AG04450 (cell line): ENCODE measurements at regions not wholly inside any gene's neighbourhood (a gene's known extent, or its start where the extent isn't known, plus 50 kb on each side); places are given as distances from the start of the nearest gene placed in this dataset.

ENCODE experiments used
- CTCF ChIA-PET: fragments of 300-600, 350-600 bp; formaldehyde crosslinking; extraction: SDS; loops from one replicate; lab custom pipeline; 2022; ENCODE audit warnings: antibody characterized with exemption, inconsistent platforms; lab: Charles Lee
- POLR2A ChIA-PET: fragments of 350-600 bp; formaldehyde crosslinking; extraction: SDS; loops from one replicate; lab custom pipeline; 2021; ENCODE audit warnings: antibody characterized with exemption, inconsistent platforms; lab: Yijun Ruan, JAX
- DNase-seq: peaks from one replicate; pipeline ENCODE4 v3.0.0-alpha.2; 2011; ENCODE audit warnings: low read depth, low spot score
- H3K27ac ChIP-seq: one replicate; pipeline ENCODE4 v1.5.1; 2012; ENCODE audit warnings: low read depth, low read length, control low read depth
- H3K27me3 ChIP-seq: one replicate; pipeline ENCODE4 v1.6.0; 2012; ENCODE audit warnings: low read length; ENCODE audit not compliant: control insufficient read depth, insufficient read depth
- H3K4me3 ChIP-seq: 2 replicates; pipeline ENCODE4 v1.5.1; 2011; ENCODE audit warnings: mild to moderate bottlenecking, low read depth, low read length, control low read depth
- H3K9me3 ChIP-seq: 2 replicates; pipeline ENCODE4 v1.5.1; 2012; ENCODE audit warnings: low read length; ENCODE audit not compliant: control insufficient read depth, insufficient read depth
- TF ChIP-seq, protein P1 (sequence below): IDR thresholded peaks from 2 replicates; pipeline ENCODE4 v1.5.1; 2011; ENCODE audit warnings: low read depth, low read length, control low read depth, inconsistent platforms

- no peak for DNase-seq
- H3K27ac ChIP-seq, result no peak overlapping the region
- TF ChIP-seq, protein P1, sequence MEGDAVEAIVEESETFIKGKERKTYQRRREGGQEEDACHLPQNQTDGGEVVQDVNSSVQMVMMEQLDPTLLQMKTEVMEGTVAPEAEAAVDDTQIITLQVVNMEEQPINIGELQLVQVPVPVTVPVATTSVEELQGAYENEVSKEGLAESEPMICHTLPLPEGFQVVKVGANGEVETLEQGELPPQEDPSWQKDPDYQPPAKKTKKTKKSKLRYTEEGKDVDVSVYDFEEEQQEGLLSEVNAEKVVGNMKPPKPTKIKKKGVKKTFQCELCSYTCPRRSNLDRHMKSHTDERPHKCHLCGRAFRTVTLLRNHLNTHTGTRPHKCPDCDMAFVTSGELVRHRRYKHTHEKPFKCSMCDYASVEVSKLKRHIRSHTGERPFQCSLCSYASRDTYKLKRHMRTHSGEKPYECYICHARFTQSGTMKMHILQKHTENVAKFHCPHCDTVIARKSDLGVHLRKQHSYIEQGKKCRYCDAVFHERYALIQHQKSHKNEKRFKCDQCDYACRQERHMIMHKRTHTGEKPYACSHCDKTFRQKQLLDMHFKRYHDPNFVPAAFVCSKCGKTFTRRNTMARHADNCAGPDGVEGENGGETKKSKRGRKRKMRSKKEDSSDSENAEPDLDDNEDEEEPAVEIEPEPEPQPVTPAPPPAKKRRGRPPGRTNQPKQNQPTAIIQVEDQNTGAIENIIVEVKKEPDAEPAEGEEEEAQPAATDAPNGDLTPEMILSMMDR, result no peak
- no peak overlapping the region for H3K4me3 ChIP-seq
- CTCF ChIA-PET, result interaction anchor here (1.5 kb wide), 1 partner anchor 10 kb away, joined by 4 read pairs; no protein-coding TSS in a partner anchor
- POLR2A ChIA-PET, result no interaction called here
- no peaks in the 10 kb centered on the region; the same call in 1 of the 2 replicates for H3K9me3 ChIP-seq
- no peaks in the 10 kb centered on the region for H3K27me3 ChIP-seq
Measured at GRCh38 chr6:81252231-81252630, 500.2 kb downstream of the TENT5A start.

DNA sequence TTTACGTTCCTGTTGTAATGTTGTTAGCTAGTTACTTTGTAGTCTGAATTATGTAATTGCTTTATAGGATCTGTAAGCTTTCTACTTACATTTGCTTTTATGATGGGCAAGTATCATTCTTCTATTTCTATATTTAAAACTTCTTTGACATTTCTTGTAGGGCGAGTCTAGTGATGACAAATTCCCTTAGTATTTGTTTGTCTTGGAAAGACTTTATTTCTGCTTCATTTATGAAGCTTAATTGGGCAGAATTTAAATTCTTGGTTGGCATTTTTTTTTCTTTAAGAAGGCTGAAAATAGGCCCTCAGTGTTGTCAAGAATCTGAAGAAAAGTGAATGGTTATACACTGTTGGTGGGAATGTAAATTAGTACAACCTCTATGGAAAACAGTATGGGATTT, 506.3 kb downstream of the TENT5A start:
- no peaks in the 10 kb centered on the region; the same call in 1 of the 2 replicates for H3K9me3 ChIP-seq
- H3K27me3 ChIP-seq, result no peaks in the 10 kb centered on the region
- CTCF ChIA-PET, result no interaction called here
- POLR2A ChIA-PET, result no interaction called here
- H3K27ac ChIP-seq, result no peak overlapping the region
- no peak for DNase-seq
- no peak overlapping the region for H3K4me3 ChIP-seq
- TF ChIP-seq, protein P1, result no peak

GRCh38 chr6:81242624-81243023, 509.9 kb downstream of the TENT5A start:
- DNase-seq, result no peak
- ChIA-PET CTCF (interaction anchor here (0.9 to 1.2 kb wide), 2 partner anchors 9 to 798 kb away, joined by 4 read pairs; no protein-coding TSS in a partner anchor), POLR2A (no interaction called here)
- Histone ChIP-seq H3K27ac (no peak overlapping the region), H3K27me3 (no peaks in the 10 kb centered on the region), H3K9me3 (no peaks in the 10 kb centered on the region), H3K4me3 (no peak overlapping the region)
- TF ChIP-seq, protein P1, result no peak

DNA sequence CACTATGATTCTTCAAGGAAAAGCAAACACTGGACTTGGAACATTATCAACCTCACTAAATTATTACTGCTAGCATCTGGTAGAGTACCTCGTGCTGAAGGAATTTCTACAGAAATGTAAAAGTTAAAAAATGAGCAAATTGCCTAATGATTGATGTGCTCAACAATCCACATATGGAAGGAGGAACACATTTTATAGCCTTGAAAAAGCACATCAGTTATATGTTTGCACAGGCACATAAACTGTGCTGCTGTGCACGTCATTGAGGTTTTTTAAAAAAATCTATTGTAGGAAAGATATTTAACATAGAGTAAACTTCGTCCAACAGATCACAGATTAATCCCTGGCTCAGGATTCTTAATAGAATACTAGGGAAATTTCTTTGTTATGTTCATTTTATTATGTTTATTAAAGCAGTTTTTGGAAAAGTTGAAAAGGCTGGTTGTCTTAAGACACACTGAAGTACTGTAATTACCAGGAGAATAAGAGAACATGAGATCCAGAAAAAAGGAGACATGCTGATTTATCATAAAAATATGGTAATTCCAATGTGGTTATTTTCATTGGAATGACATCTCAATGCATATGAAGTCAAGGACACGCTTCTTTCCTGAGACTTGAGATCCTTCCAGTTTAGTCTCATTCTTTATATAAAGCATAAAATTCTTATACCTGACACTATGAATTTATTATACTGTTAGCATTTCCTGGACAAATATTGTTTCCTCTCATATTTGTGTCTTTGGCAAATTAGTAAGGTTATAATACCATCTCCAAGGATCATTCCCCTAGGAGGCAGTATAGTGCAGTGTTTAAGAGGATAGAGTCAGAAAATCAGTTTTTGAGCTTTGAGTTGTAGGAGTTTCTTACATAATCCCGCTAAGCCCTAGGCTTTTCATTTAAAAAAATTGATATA, 511.1 kb downstream of the TENT5A start:
- no peaks in the 10 kb centered on the region for H3K27me3 ChIP-seq
- no peak overlapping the region for H3K27ac ChIP-seq
- TF ChIP-seq, protein P1, result peak; percentile 64
- ChIA-PET POLR2A (no interaction called here), CTCF (interaction anchor here (0.5 to 1.2 kb wide), 6 partner anchors 10 to 1027 kb away, joined by 3 to 6 read pairs (median 4); no protein-coding TSS in a partner anchor)
- peak; percentile 36 for DNase-seq
- H3K9me3 ChIP-seq, result no peaks in the 10 kb centered on the region
- H3K4me3 ChIP-seq, result no peak overlapping the region

GRCh38 chr6:81238390-81238789, 514.1 kb downstream of the TENT5A start:
- H3K27me3 ChIP-seq, result no peaks in the 10 kb centered on the region
- no peak for DNase-seq
- CTCF ChIA-PET, result no interaction called here
- no peak overlapping the region for H3K4me3 ChIP-seq
- no peak overlapping the region for H3K27ac ChIP-seq
- no peaks in the 10 kb centered on the region for H3K9me3 ChIP-seq
- POLR2A ChIA-PET, result no interaction called here
- TF ChIP-seq, protein P1, result no peak
